ENCODE measurements at regions not wholly inside any gene's neighbourhood (a gene's known extent, or its start where the extent isn't known, plus 50 kb on each side); places are given as distances from the start of the nearest gene placed in this dataset.

DNA sequence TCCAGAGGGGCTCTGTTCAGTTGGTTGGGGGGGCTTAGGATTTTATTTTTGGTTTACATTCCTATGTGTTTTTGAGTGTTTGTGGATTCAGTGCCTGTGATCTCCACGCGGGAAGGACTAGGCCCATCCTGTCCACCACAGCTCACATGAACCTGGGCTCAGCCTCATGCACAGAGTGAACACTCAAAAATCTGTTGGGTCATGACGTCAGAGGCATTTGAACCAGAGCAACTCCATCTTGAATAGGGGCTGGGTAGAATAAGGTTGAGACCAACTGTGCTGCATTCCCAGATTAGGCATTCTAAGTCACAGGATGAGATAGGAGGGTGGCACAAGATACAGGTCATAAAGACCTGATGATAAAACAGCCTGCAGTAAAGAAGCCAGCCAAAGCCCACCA is 133.3 kb downstream of the RAMP3 start:
- ATAC-seq: no peak
- TF ChIP-seq SIX1 (CRISPR knock-in tag; IDR thresholded peaks at IDR 0.05; ENCODE audit: borderline replicate concordance) (no peak), SIN3B (IDR thresholded peaks at IDR 0.05; ENCODE audit: low read length) (no peak), CREB1 (IDR thresholded peaks at IDR 0.05) (peak; percentile 93), CREB1 (CRISPR knock-in tag; IDR thresholded peaks at IDR 0.05) (no peak), ZNF672 (CRISPR knock-in tag; IDR thresholded peaks at IDR 0.05) (no peak), ZNF142 (CRISPR knock-in tag; IDR thresholded peaks at IDR 0.05) (no peak), ATF7 (IDR thresholded peaks at IDR 0.05) (peak; percentile 69; the same call in 1 of the 2 replicates), ATF7 (CRISPR knock-in tag; IDR thresholded peaks at IDR 0.05) (no peak)
- no peaks in the 10 kb centered on the region; a peak in 2 of 5 replicates for H3K27me3 ChIP-seq (ENCODE audit: control insufficient read depth in 1 of 2, insufficient read depth in 2 of 2, low read length in 2 of 2)
- no peaks in the 10 kb centered on the region for H4K20me1 ChIP-seq (ENCODE audit: insufficient read depth, low read length)
- no peak for DNase-seq (ENCODE audit: low spot score)
- CTCF ChIA-PET (ENCODE audit: low intra/inter-chr PET ratio, low total read pairs): no interaction called here
- intact Hi-C loops (cut with micrococcal nuclease; ENCODE audit: unreplicated experiment) (no loop called here), in situ Hi-C loops (cut with HindIII; ENCODE audit: extremely low pct_ligation_motif_present, low pct_unique_long_range_greater_than_20kb) (no loop called here)
- peaks cover 14% of the 10 kb centered on the region; the same call in 1 of the 2 replicates for H3K9me3 ChIP-seq (ENCODE audit: low read length)
- H3K4me1 ChIP-seq (ENCODE audit: insufficient read depth, low read length): no peaks in the 10 kb centered on the region
- H3K9ac ChIP-seq (ENCODE audit: insufficient read depth, low read depth, low read length): no peak overlapping the region
- no peak overlapping the region for H3K4me3 ChIP-seq (replicated peaks in 1 of 3; ENCODE audit: insufficient read depth in 1 of 3, low read depth in 2 of 3, low read length in 3 of 3)
- no peaks in the 10 kb centered on the region for H3K79me2 ChIP-seq (ENCODE audit: insufficient read depth, low read length)
- WGBS (ENCODE audit: low lambda C conversion rate): 27% methylated on average over 3 of the region's 3 CpGs
- no peaks in the 10 kb centered on the region for H3K36me3 ChIP-seq (replicated peaks in 1 of 2; ENCODE audit: control insufficient read depth in 1 of 2, insufficient read depth in 2 of 2, low read length in 2 of 2)
- POLR2A ChIA-PET: no interaction called here
- FAIRE-seq: no peak
- no TSS peak for BruUV-seq (replicated peaks)
- no peak overlapping the region for H3K27ac ChIP-seq (ENCODE audit: extremely low read length, insufficient read depth, low read length)
- no peak overlapping the region for H2AFZ ChIP-seq (ENCODE audit: low read length)
- H3K4me2 ChIP-seq (ENCODE audit: low read depth, low read length): no peak overlapping the region
